NCI-H2196 (cell line): ENCODE measurements at regions not wholly inside any gene's neighbourhood (a gene's known extent, or its start where the extent isn't known, plus 50 kb on each side); places are given as distances from the start of the nearest gene placed in this dataset.

ENCODE experiments used
- DNase-seq: peaks from one replicate; lab custom pipeline; 2025; ENCODE audit not compliant: unreplicated experiment; lab: John Stamatoyannopoulos, UW

DNA sequence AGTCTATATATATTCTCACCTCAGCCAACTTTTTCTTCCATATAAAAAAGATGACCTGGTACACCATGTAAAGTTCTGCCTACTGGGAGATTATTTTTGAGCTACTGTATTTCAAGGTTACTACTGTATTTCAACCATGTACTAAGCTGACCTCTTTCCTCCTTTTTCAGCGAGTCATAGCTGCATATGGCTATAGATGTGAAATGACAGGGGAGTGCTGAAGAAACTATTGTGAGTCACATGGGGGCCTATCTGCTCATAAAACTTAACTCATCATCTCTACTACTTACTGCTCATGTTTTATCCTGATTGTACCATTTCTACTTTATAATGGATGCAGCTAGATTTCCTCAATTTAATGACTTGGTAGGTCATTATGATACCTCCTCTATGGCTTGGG is 571.4 kb upstream of the ATP2B1 start:
- DNase-seq = no peak

- DNase-seq = no peak
These were observed 566.5 kb upstream of the ATP2B1 start for GRCh38 chr12:90275088-90275487.

- no peak for DNase-seq
These were observed 565.8 kb upstream of the ATP2B1 start for GRCh38 chr12:90274407-90274806.

DNA sequence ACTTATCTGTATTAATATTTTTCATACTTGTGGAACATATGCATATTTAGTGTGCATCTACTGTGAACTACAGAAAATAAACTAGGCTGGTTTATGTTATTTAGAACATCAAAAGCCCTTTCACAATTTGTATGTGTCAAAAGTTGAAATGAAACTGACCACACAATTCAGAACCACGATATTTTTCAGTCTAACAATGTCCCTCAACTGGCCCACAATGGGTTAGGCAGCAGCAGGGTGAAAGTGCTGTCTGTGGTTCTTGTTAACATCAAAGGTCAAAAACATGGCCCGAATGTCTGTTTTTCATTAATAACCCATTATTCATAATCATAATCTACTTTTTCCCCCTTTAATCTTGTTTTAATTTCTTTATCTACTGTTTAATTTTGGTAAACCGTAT is 559.9 kb upstream of the ATP2B1 start:
- DNase-seq = no peak

DNA sequence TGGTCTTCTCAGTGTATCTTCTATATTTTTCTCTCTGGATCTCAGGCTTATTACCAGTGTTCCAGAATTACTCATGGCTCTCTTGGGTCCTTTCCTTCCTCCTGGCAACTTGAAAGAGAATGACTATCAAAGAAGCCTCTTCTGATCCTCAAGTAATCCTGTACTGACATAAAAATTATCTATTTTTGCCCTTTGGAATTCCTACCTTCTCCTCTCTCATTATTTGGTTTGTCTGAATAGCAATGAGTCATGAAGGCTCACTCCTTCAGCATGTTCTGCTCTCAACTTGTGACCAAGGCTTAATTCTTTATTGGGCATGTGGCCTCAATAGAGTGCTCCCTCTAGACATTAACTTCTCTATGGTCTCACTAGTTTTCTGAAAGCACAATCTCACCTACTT is 553.6 kb upstream of the ATP2B1 start:
- no peak for DNase-seq

- no peak for DNase-seq
These were observed 552.6 kb upstream of the ATP2B1 start for GRCh38 chr12:90261283-90261682.

- DNase-seq = no peak
These were observed 551.5 kb upstream of the ATP2B1 start for GRCh38 chr12:90260136-90260535.

DNA sequence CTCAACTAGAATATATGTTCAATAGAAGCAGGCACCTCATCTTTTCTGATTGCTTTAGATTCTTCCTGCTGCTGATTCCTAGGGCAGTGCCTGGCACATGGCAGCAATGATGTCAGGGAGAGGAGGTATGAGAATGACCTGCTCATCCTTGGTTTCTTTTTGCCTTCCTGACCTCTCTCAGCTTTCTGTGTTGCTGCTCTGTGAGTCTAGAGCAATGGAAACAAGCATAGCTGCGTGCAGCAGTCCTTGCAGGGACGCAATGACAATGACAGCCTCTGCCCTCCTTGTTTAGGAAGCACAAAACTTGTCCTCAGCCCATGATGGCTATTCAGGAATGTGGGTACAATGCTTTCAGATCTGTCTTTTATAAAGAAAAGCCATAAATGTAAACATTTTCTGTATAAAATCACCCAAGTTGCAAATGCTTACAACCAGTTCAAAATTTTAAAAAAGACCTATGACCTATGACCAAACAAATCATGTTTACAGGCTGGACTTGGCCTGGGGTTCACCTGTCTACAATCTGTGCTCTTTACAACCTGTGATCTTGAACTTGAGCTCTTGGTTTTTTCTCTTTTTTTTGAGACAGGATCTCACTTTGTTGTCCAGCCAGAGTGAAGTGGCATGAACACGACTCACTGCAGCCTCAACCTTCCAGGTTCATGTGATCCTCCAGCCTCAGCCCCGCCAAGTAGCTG is 549.4 kb upstream of the ATP2B1 start:
- DNase-seq = no peak

DNA sequence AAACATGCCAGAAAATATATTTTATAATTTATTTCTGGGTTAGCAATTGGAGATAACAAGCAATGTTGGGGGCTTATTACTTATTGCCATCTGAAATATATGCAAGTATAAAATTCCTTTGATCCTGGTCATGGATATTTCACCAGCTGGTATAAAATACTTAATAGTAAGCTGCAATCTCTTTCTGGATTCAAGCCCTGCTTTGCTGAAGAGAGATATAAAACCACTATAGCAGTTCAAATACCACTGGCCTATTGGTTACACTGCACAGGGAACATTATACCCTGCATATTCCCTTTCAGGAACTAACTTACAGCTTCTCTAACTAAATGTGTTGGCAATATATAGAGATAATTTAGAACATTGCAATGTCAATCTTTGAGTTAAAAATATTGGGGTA is 546.2 kb upstream of the ATP2B1 start:
- no peak for DNase-seq

DNA sequence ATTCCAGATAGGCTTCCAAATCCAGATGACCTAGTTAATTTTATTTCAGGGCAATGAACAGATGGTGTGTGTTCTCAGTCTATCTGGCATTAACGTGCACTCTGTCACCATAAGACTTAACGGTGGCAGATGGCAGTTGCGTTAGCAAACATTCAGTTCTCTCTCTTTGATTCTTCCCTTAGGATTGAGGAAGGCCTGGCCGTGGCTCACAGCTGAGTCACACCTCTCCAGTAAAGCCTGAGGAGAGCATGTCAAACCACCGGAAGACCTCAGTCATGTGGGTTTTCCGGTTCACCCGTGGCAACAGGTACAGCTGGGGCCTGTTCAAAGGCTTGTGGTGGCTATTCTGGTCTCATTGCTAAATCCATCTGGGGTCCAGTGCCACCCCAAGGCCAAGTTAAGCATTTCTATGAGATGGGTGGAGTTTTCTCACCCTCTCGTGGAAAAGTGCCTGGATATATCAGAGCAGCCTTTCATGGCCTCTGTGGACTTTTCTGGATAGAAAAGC is 545.1 kb upstream of the ATP2B1 start:
- DNase-seq = no peak

DNA sequence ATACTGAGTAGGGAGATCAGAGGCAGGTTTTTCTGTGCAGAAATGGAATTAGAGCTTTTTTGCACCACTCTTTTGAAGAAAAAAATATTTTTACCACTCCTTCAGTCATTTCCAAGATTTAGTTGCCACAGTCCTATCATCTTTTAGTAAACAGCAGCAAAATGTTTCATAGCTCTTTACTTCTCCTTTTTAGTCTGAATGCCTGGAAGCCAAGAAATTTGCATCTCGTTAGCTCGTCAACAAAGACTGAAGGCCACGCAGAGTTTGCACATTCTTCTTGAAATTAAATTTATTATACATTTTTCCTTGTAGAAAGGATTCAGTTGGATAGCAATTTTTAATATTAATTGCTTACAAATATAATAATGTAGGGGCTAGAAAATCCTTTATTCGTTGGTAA is 544.5 kb upstream of the ATP2B1 start:
- no peak for DNase-seq

DNA sequence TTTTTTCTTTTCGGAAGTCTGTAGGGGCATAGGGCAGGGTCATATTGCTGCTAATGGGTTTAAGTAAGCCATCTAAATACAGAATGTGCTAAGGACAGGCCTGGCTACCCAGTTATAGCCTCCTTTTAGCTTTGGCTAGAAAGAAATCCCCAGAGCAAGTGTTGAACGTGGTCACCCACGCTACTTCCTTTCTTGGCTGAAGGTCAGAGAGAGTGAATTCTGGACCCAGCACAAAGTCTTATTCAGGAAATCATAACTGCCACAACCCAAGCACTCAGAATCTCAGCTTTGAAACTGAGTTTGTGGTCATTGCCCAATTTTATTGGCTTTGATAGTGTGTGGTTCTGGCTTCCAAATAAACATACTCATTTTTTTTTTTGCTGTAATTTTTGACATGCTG is 542.1 kb upstream of the ATP2B1 start:
- DNase-seq = no peak

GRCh38 chr12:90250042-90250441 is 541.4 kb upstream of the ATP2B1 start:
- DNase-seq = no peak

DNA sequence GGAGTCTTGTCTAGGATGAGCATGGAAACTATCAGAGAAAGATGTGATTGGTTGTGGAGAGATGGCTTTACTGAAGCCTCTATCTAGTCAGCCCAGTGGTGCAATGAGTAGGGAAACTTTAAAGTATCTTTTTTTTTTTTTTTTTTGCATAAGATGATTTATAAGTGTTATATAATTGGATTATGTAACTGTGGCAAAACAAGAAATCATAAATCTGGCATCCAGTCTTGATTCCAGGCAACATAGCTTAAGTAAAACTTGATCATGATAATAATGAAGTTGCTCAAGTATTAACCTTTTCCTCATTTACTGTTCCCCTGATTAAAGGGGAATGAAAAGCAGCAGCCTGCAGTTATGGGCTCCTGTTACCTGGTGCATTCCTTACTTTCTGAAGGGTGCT is 538.0 kb upstream of the ATP2B1 start:
- DNase-seq = no peak

- DNase-seq = no peak
These were observed 536.8 kb upstream of the ATP2B1 start for GRCh38 chr12:90245391-90245790.

- DNase-seq = no peak
These were observed 535.6 kb upstream of the ATP2B1 start for GRCh38 chr12:90244232-90244631.

GRCh38 chr12:90243211-90243610 is 534.6 kb upstream of the ATP2B1 start:
- no peak for DNase-seq

- DNase-seq = no peak
These were observed 531.2 kb upstream of the ATP2B1 start for GRCh38 chr12:90239732-90240260.

- DNase-seq = no peak
These were observed 530.1 kb upstream of the ATP2B1 start for GRCh38 chr12:90238663-90239271.

DNA sequence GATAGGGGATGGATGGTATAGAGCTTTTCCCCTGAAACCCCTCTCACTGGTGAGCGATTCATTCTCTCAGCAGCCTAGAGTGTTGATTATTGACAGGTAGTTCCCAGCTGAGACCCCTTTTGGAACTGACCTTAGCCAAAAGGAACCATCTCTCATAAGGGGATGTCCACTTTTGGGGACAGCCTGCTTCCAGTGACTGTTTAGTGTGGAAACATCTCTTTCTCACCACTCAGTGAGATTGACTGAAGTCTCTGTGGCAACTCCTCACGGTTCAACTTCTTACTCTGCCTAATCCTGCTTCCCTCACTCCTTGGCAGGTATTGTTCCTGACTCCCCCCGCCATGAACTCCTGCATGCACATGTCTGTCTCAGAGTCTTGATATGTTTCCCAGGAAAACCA is 529.2 kb upstream of the ATP2B1 start:
- no peak for DNase-seq

GRCh38 chr12:90235642-90236041 is 527.0 kb upstream of the ATP2B1 start:
- no peak for DNase-seq

GRCh38 chr12:90234472-90234871 is 525.8 kb upstream of the ATP2B1 start:
- no peak for DNase-seq
